Effector memory CD8-positive, alpha-beta T cell (primary cell): ENCODE measurements at regions not wholly inside any gene's neighbourhood (a gene's known extent, or its start where the extent isn't known, plus 50 kb on each side); places are given as distances from the start of the nearest gene placed in this dataset.

Experiments
- ATAC-seq: fragments of 150-1000 bp; cut with Tn5 transposase; replicated peaks from 2 replicates; pipeline ENCODE4 v1.10.0; 2021; ENCODE audit warnings: mild to moderate bottlenecking, moderate library complexity
- DNase-seq, 3 experiments: peaks; one replicate each; pipeline ENCODE4 v3.0.0; 2021
- H3K27ac Mint-ChIP-seq, 2 donors: one replicate each; pipeline ENCODE4 v1.8.0; 2022; ENCODE audit warnings: mild to moderate bottlenecking in 2 of 2, mixed read lengths in 2 of 2, moderate library complexity in 2 of 2
- H3K27me3 Mint-ChIP-seq, 2 donors: one replicate each; pipeline ENCODE4 v1.8.0; 2022; ENCODE audit warnings: mixed read lengths in 2 of 2
- H3K36me3 Mint-ChIP-seq: one replicate; pipeline ENCODE4 v1.8.0; 2022; ENCODE audit warnings: mild to moderate bottlenecking, moderate library complexity, mixed read lengths; ENCODE audit not compliant: insufficient read depth
- H3K4me1 Mint-ChIP-seq, 2 donors: one replicate each; pipeline ENCODE4 v1.8.0; 2022; ENCODE audit warnings: low read depth in 2 of 2, mixed read lengths in 2 of 2
- H3K4me3 Mint-ChIP-seq, 2 donors: one replicate each; pipeline ENCODE4 v1.8.0; 2022; ENCODE audit warnings: mild to moderate bottlenecking in 2 of 2, mixed read lengths in 2 of 2, moderate library complexity in 2 of 2
- H3K9me3 Mint-ChIP-seq, 2 donors: one replicate each; pipeline ENCODE4 v1.8.0; 2022; ENCODE audit warnings: mixed read lengths in 2 of 2

DNA sequence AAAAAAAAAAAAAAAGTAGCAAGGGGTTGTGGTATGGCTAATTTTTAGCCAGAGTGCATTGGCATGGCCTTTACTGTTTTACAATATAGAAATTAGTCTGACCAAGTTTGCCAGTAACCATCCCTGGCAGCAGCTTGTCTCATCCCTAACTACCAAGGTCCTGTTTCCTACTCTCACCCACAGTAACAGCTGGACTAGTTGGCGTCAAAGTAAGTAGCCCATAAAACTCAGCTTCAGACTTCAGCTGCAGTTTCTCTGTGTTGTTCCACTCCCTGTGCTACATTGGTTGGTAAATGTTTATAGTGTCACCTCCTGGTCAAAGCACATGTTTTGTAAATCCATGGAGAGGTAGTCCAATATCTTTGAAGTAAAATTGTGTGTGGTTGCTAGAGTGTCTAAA lies 691.3 kb downstream of the ZPLD1 start:
- Mint-ChIP-seq H3K9me3 (peaks cover 0 to 1% of the 10 kb centered on the region in 2 donors), H3K4me3 (no peak overlapping the region), H3K36me3 (no peaks in the 10 kb centered on the region), H3K27me3 (no peaks in the 10 kb centered on the region), H3K4me1 (no peaks in the 10 kb centered on the region), H3K27ac (no peak overlapping the region)
- DNase-seq (no peak), ATAC-seq (no peak)

DNA sequence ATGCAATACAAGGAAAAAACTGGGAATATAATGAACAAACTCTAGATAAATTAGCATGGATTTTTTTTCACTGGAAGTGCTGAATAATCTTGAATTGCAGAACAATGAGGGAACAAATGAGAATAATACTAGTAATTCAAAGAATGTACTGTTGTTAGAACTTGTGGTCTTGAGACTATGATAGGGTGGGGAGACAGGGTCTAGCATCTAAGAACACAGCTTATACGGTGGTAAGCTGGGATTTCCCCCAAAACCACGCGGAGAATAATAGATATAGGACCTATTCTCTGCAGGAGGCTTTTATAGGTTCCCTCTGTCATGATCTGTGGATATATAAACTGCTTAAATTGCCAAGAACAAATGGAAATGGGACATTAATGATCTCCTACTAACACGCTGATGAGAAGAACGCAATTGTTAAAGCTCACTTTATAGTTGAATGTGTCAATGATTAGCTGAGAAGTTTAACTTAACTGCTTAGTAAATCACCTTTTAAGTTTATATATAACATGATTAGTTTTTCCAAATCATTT lies 692.3 kb downstream of the ZPLD1 start:
- no peak overlapping the region for H3K27ac Mint-ChIP-seq
- no peak overlapping the region for H3K4me3 Mint-ChIP-seq
- no peaks in the 10 kb centered on the region for H3K36me3 Mint-ChIP-seq
- no peaks in the 10 kb centered on the region for H3K27me3 Mint-ChIP-seq
- peaks cover 0 to 1% of the 10 kb centered on the region in 2 donors for H3K9me3 Mint-ChIP-seq
- ATAC-seq (no peak), DNase-seq (no peak)
- H3K4me1 Mint-ChIP-seq = no peaks in the 10 kb centered on the region

DNA sequence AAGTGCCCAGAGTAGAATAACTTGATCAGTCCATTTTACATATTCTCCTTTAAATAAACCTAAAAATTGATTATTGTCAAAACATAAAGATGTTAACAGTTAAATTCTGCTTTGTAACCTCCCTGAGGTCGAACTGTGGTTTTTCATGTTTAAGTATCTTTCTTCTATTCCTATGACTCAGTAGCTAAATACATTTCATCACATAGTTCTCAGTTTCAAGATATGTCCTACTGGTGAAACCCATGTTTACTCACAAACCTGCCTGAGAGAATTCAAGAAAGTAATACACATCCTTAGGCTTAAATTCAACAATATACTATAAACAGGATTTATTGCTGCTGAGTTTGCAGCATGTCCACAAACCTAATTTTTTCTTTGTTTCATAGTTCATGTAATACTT lies 692.9 kb downstream of the ZPLD1 start:
- Mint-ChIP-seq H3K9me3 (peaks cover 0 to 1% of the 10 kb centered on the region in 2 donors), H3K4me3 (no peak overlapping the region), H3K36me3 (no peaks in the 10 kb centered on the region), H3K27ac (no peak overlapping the region), H3K4me1 (no peaks in the 10 kb centered on the region), H3K27me3 (no peaks in the 10 kb centered on the region)
- DNase-seq (no peak), ATAC-seq (no peak)

DNA sequence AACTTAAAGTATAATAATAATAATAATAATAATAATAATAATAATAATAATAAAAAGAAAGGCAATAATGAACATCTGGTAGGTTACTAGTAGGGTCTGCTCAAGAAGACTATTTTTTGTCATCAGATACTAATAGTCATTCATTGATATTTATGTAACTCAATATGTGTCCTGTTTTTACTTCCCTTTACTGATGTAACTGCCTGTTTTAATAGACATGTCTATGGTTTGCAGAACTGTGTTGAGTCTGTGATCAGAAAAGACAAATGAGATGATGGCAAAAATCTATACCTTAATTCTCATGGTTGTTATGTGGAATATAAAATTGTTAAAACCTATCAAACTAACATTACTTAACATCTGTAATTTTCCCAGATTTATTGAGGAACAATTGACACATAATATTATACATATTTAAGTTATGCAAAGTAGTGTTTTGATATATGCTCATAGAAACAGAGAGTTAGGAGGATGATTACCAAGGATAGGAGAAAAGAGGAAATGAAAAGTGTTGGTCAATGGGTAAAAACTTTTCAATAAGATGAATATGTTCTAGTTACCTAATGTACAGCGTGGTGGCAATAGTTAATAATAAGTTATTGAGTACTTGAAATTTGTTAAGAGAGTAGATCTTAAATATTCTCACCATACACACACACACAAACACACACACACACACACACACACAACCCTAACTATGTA lies 699.4 kb downstream of the ZPLD1 start:
- ATAC-seq = no peak

DNA sequence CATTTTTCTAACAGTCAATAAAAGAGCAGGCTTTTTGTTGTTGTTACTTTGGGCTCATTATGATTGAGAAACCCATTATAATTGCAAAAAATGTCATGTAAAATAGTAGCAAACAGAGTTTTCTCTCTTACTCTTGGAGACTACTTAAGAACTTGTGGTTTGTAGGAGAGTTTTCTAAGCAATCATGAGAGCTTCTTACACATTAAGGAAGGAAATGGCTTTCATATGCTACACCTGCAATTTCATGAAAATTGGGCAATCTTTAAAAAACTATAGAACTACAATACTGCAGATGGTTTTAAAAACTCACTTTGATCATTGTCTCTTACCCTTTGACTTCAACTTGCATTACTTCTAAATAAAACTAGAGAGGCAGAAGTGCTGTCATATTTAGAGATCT lies 701.8 kb downstream of the ZPLD1 start:
- Mint-ChIP-seq H3K36me3 (peaks cover 6% of the 10 kb centered on the region), H3K9me3 (peaks cover 0 to 3% of the 10 kb centered on the region in 2 donors), H3K4me1 (no peaks in the 10 kb centered on the region), H3K27ac (no peak overlapping the region), H3K27me3 (no peaks in the 10 kb centered on the region), H3K4me3 (no peak overlapping the region)
- DNase-seq (no peak), ATAC-seq (no peak)

More for the DNA sequence above, 699.4 kb downstream of the ZPLD1 start:
- Mint-ChIP-seq H3K27me3 (no peaks in the 10 kb centered on the region), H3K27ac (no peak overlapping the region), H3K36me3 (peaks cover 6% of the 10 kb centered on the region), H3K4me3 (no peak overlapping the region), H3K9me3 (peaks cover 0 to 5% of the 10 kb centered on the region in 2 donors), H3K4me1 (no peaks in the 10 kb centered on the region)
- no peak for DNase-seq

DNA sequence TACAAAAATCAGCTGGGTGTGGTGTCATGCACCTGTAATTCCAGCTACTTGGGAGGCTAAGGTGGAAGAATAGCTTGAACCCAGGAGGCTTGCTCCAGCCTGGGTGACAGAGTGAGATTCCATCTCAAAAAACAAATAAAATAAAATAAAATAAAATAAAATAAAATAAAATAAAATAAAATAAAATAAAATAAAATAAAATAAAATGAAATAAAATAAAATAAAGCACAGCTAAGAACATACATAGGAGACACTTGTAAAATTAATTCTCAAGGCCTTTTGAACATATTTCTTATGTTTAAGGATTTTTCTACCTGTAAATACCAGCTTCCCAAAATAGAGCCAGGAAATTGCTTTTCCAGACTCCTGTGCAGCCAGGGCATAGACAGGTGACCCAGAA lies 703.0 kb downstream of the ZPLD1 start:
- Mint-ChIP-seq H3K4me1 (no peaks in the 10 kb centered on the region), H3K36me3 (peaks cover 6% of the 10 kb centered on the region), H3K27me3 (no peaks in the 10 kb centered on the region), H3K9me3 (peaks cover 0 to 3% of the 10 kb centered on the region in 2 donors), H3K4me3 (no peak overlapping the region), H3K27ac (no peak overlapping the region)
- ATAC-seq (no peak), DNase-seq (no peak)

DNA sequence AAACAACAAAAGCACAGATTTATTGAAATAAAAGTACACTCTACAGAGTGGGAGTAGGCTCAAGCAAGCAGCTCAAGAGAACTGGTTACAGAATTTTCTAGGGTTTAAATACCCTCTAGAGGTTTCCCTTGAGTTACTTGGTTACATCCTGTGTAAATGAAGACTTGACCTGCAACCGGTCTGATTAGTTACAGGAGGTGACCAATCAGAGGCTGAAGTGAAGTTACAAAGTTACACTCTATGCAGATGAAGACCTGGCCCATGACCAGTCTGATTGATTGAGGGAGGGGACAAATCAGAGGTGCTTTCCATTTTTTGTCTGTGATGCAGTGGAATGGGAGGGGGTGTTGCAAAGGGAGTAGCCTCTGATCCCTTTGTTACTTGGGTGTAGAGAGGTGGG lies 723.4 kb downstream of the ZPLD1 start:
- H3K4me1 Mint-ChIP-seq = no peaks in the 10 kb centered on the region
- ATAC-seq = no peak

DNA sequence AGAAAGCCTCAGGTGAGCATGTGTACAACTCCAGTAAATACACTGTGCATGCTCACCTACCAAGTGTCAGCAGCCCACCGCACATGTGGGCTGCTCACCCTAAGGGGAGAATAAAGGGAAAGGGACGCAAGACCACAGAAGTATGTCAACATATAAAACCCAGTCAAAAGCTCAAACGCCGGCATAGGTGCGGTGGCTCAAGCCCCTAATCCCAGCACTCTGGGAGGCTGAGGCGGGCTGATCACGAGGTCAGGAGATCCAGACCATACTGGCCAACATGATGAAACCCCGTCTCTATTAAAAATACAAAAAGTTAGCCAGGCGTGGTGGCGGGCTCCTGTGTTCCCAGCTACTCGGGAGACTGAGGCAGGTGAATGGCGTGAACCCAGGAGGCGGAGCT lies 732.1 kb downstream of the ZPLD1 start:
- Mint-ChIP-seq H3K36me3 (no peaks in the 10 kb centered on the region), H3K9me3 (peaks cover 4 to 19% of the 10 kb centered on the region in 2 donors), H3K4me3 (no peak overlapping the region), H3K4me1 (no peaks in the 10 kb centered on the region), H3K27me3 (no peaks in the 10 kb centered on the region), H3K27ac (no peak overlapping the region)
- no peak for DNase-seq
- no peak for ATAC-seq

More for the DNA sequence above, 723.4 kb downstream of the ZPLD1 start:
- no peak overlapping the region for H3K27ac Mint-ChIP-seq
- H3K36me3 Mint-ChIP-seq = no peaks in the 10 kb centered on the region
- H3K9me3 Mint-ChIP-seq = peaks cover 0 to 8% of the 10 kb centered on the region in 2 donors
- no peak for DNase-seq
- no peak overlapping the region for H3K4me3 Mint-ChIP-seq
- no peaks in the 10 kb centered on the region for H3K27me3 Mint-ChIP-seq

DNA sequence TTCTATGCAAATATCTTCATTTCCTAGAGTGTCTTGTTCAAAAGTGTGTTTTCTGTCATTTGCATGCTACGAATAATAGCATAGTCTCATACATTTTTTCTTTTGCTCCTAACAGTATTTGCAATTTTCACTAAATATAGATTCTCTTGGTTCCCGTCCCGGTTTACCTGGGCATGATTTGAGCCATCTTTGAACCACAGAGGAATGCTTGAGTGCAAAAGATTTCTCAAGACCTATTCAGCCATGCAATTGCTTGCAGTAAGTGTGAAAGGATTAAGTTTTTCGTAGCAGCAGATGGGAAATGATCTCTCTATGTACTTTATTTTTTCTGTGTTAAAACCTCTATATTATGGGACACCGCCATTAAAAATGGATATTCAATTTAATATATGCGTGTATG lies 733.0 kb downstream of the ZPLD1 start:
- no peak for DNase-seq
- ATAC-seq = no peak
- Mint-ChIP-seq H3K36me3 (no peaks in the 10 kb centered on the region), H3K27ac (no peak overlapping the region), H3K9me3 (peaks cover 4 to 19% of the 10 kb centered on the region in 2 donors), H3K4me1 (no peaks in the 10 kb centered on the region), H3K27me3 (no peaks in the 10 kb centered on the region), H3K4me3 (no peak overlapping the region)

DNA sequence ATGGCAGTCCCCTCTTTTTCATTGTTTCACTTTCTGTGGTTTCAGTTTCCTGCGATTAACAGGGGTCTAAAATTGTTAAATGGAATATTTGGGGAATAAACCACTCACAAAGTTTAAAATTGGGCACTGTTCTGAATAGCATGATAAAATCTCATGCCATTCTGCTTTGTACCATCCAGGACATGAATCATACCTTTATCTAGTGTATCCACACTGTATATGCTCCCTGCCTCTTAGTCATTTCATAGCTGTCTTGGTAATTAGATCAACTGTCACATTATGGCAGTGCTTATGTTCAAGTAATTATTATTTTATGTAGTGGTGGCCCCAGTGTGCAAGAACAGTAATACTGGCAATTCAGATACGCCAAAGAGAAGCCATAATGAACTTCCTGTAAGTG lies 734.5 kb downstream of the ZPLD1 start:
- Mint-ChIP-seq H3K27me3 (no peaks in the 10 kb centered on the region), H3K9me3 (peaks cover 4 to 19% of the 10 kb centered on the region in 2 donors), H3K27ac (no peak overlapping the region), H3K4me3 (no peak overlapping the region), H3K4me1 (no peaks in the 10 kb centered on the region), H3K36me3 (no peaks in the 10 kb centered on the region)
- DNase-seq (no peak), ATAC-seq (no peak)

DNA sequence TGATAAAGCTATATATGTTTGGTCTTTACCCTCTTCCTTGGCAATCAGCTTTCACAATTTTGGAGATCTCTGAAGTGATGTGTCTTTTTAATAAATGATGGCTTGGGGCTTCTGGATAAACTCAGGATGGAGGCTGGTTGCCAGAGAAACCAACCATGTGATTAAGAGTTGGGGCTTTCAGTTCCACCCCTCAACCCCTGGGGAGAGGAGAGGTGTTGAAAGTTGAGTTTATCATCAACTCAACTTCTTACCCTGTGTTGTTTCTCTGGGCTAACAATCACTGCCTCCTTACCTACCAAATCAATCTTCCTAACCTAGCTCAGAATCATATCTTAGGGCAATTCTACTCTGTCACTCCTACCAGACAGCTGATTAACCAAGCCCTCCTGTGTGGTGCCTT lies 735.8 kb downstream of the ZPLD1 start:
- Mint-ChIP-seq H3K27me3 (no peaks in the 10 kb centered on the region), H3K36me3 (no peaks in the 10 kb centered on the region), H3K9me3 (peaks cover 4 to 19% of the 10 kb centered on the region in 2 donors), H3K4me1 (no peaks in the 10 kb centered on the region), H3K27ac (no peak overlapping the region), H3K4me3 (no peak overlapping the region)
- no peak for ATAC-seq
- DNase-seq = no peak

DNA sequence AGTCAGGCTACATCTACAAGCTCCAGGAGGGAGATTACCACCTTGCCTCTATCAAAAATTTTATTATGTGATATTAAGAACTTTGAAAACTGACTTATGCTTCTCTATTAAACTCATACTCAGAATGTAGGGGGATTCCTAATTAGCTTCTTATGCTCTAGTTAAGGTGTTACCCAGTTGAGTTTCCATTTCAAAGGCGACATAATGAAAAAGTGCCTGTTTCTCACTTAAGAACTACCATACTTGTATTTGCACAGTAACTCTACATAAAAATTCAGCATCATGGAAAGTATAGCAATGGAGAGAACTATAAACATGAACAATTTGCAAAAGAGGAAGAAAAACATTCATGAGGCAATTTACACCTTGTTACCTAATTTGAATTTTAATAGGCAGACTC lies 739.1 kb downstream of the ZPLD1 start:
- Mint-ChIP-seq H3K4me3 (no peak overlapping the region), H3K36me3 (no peaks in the 10 kb centered on the region), H3K9me3 (peaks cover under 1% of the 10 kb centered on the region in 2 donors), H3K4me1 (no peaks in the 10 kb centered on the region), H3K27ac (no peak overlapping the region), H3K27me3 (no peaks in the 10 kb centered on the region)
- ATAC-seq = no peak
- DNase-seq = no peak

DNA sequence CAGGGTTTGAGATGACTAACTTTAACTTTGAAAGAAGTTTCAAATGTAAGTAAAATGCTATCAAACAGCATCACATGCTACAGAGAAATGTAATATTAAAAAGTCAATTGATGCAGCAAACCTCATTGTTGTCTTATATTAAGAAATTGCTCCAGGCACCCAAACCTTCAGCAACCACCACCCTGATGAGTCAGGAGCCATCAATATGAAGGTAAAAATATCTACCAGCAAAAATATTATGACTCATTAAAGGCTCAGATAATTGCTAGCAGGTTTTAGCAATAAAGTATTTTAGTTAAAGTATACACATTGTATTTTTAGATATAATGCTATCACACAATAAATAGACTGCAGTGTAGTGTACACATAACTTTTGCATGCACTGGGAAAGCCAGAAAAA lies 746.3 kb downstream of the ZPLD1 start:
- H3K27me3 Mint-ChIP-seq = no peaks in the 10 kb centered on the region
- H3K4me1 Mint-ChIP-seq = no peaks in the 10 kb centered on the region
- no peak overlapping the region for H3K27ac Mint-ChIP-seq
- DNase-seq = no peak
- no peaks in the 10 kb centered on the region for H3K36me3 Mint-ChIP-seq
- peaks cover 0 to 7% of the 10 kb centered on the region in 2 donors for H3K9me3 Mint-ChIP-seq
- ATAC-seq = no peak
- H3K4me3 Mint-ChIP-seq = no peak overlapping the region

DNA sequence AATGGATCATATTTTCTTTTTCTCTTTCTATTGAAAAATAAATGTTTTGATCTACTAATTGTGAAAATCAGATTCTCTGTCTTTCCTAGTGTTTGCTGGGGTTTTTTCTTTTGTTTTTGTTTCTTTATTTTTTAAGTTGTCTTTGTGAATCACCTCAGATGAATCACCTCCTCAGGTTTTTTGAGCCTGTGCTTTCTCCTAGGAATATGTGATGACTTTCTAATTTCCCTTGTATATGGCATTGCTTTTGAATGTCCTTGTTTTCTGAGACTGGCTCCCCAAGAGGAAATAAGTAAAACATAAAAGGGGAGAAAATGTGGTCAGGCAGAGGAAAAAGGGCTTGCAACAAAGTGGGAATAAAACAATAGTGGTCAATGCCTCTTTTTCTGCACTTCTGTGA lies 750.0 kb downstream of the ZPLD1 start:
- Mint-ChIP-seq H3K27ac (no peak overlapping the region), H3K27me3 (no peaks in the 10 kb centered on the region), H3K4me3 (no peak overlapping the region), H3K36me3 (no peaks in the 10 kb centered on the region), H3K9me3 (peaks cover 0 to 6% of the 10 kb centered on the region in 2 donors), H3K4me1 (no peaks in the 10 kb centered on the region)
- ATAC-seq (no peak), DNase-seq (no peak)
